Gastroesophageal sphincter (tissue), 3 donors: ENCODE measurements at regions not wholly inside any gene's neighbourhood (a gene's known extent, or its start where the extent isn't known, plus 50 kb on each side); places are given as distances from the start of the nearest gene placed in this dataset.

Source experiments
- POLR2A ChIP-seq, 2 donors: fragments of 450-650 bp; IDR thresholded peaks; one replicate each; pipeline ENCODE4 v1.6.1; 2017; ENCODE audit warnings: antibody characterized with exemption in 2 of 2, mild to moderate bottlenecking in 2 of 2, moderate library complexity in 1 of 2
- TF ChIP-seq, protein P1 (sequence below), 4 experiments: fragments of 200-600 bp in 2 of 4; fragments of 450-650 bp in 2 of 4; sonication (generic) in 1 of 4; IDR thresholded peaks; one replicate each; pipeline ENCODE4 v1.5.1; 2017 to 2019; ENCODE audit warnings: antibody characterized with exemption in 4 of 4, mild to moderate bottlenecking in 2 of 4, moderate library complexity in 2 of 4

DNA sequence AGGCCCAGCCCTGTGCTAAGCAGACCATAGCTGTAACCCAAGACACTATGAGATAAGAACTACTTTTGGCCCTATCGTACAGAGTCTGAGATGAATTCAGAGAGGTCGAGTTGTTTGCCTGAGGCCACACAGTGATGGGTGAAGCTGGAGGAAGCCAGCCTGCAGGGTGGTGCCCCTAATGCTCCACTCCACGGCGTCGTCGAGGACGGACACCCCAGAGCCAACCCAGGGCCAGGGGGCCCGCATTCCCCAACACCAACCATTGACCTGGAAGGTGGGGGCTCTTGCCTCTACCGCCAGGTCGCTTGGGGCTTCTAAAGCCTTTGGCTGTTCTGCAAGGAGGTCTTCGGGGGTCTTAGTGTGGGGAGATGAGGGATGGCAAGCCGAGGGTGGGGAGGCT lies 84.1 kb downstream of the IRF8 start:
- TF ChIP-seq, protein P1, sequence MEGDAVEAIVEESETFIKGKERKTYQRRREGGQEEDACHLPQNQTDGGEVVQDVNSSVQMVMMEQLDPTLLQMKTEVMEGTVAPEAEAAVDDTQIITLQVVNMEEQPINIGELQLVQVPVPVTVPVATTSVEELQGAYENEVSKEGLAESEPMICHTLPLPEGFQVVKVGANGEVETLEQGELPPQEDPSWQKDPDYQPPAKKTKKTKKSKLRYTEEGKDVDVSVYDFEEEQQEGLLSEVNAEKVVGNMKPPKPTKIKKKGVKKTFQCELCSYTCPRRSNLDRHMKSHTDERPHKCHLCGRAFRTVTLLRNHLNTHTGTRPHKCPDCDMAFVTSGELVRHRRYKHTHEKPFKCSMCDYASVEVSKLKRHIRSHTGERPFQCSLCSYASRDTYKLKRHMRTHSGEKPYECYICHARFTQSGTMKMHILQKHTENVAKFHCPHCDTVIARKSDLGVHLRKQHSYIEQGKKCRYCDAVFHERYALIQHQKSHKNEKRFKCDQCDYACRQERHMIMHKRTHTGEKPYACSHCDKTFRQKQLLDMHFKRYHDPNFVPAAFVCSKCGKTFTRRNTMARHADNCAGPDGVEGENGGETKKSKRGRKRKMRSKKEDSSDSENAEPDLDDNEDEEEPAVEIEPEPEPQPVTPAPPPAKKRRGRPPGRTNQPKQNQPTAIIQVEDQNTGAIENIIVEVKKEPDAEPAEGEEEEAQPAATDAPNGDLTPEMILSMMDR (IDR thresholded peaks at IDR 0.05): no peak
- no peak for TF ChIP-seq POLR2A (IDR thresholded peaks at IDR 0.05)
